Pancreas (tissue), 10 donors: ENCODE measurements at regions not wholly inside any gene's neighbourhood (a gene's known extent, or its start where the extent isn't known, plus 50 kb on each side); places are given as distances from the start of the nearest gene placed in this dataset.

Source experiments
- ATAC-seq, 4 donors: fragments of 200-7000 bp; cut with Tn5 transposase; one replicate each; pipeline versions ENCODE4 v1.8.0 to v1.9.1; 2020; ENCODE audit warnings: mild to moderate bottlenecking in 4 of 4, moderate library complexity in 4 of 4
- DNase-seq, 6 donors: peaks; one replicate each; pipeline ENCODE4 v3.0.0-alpha.2; 2020
- FAIRE-seq: peaks from 2 replicates; lab custom pipeline; 2012; peaks lifted over from hg19 to GRCh38; lab: Jason Lieb, UNC
- H3K27ac ChIP-seq, 4 donors: fragments of 200-600 bp; sonication (generic); 1 replicate in 3 of 4; 2 replicates in 1 of 4; pipeline versions ENCODE4 v1.5.0 to v1.8.0; 2020
- H3K27me3 ChIP-seq, 4 donors: fragments of 200-600 bp; one replicate each; pipeline ENCODE4 v1.8.0; 2021
- H3K36me3 ChIP-seq, 3 donors: fragments of 200-600 bp; sonication (generic) in 1 of 3; one replicate each; pipeline versions ENCODE4 v1.5.0 to v1.8.0; 2020 to 2021
- H3K4me1 ChIP-seq, 3 donors: fragments of 200-600 bp; one replicate each; pipeline ENCODE4 v1.8.0; 2021
- H3K4me3 ChIP-seq, 4 donors: fragments of 200-600 bp; sonication (generic) in 2 of 4; one replicate each; pipeline versions ENCODE4 v1.5.0 to v1.8.0; 2020 to 2021
- H3K9me3 ChIP-seq, 4 donors: fragments of 200-600 bp; one replicate each; pipeline ENCODE4 v1.8.0; 2021
- WGBS, 2 donors: extraction: QIAGEN DNeasy Blood & Tissue Kit; methylation state at CpG; one replicate each; pipeline ENCODE4 v1.1.7; 2013; 5-methylcytosine and 5-hydroxymethylcytosine counted together
- intact Hi-C, 3 donors: fragments of 100-400 bp; cut with DNase I; formaldehyde crosslinking; loops; one replicate each; pipeline versions ENCODE4 v1.11.1 to v1.14.2; 2022
- TF ChIP-seq, protein P1 (sequence below), 4 donors: fragments of 200-600 bp; sonication (generic) in 3 of 4; IDR thresholded peaks; one replicate each; pipeline versions ENCODE4 v1.5.0 to v1.8.0; 2021; ENCODE audit warnings: antibody characterized with exemption in 4 of 4
- donor health status: healthy with polysubstance abuse.
- donor health status: DM: no; HTN: no; CAD: no; lungs with moderate emphysema.
- donor health status: DM: no; HTN: no; CAD: no.
- donor health status: control.
- donor health status: control.
- donor health status: Bipolar disorder and iron deficiency.
- donor health status: DM: yes; HTN: yes; CAD: no.
- donor health status: DM: no; HTN: no; CAD: no.
- donor health status: DM: no; HTN: no; CAD: no.
- donor health status: DM: yes; HTN: yes; CAD: no.

DNA sequence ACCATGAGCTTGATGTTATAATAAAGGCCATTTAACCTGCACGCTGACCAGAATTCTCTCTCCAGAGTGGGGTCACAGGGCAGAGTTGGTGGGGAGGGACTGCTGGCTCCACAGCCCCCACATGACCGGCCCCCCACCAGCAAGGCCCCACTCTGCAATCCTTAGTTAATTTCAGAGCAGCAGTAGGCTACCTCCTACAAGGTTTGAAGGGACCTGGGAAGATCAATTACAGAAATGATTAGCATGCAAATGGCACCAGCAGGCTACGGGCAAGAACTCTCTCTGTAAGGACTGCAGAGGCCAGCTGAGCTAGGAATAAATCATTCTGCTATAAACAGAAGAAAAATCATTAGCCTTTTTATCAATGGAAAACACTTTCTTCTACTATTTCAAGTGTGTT is 135.3 kb downstream of the C1D start:
- TF ChIP-seq, protein P1, sequence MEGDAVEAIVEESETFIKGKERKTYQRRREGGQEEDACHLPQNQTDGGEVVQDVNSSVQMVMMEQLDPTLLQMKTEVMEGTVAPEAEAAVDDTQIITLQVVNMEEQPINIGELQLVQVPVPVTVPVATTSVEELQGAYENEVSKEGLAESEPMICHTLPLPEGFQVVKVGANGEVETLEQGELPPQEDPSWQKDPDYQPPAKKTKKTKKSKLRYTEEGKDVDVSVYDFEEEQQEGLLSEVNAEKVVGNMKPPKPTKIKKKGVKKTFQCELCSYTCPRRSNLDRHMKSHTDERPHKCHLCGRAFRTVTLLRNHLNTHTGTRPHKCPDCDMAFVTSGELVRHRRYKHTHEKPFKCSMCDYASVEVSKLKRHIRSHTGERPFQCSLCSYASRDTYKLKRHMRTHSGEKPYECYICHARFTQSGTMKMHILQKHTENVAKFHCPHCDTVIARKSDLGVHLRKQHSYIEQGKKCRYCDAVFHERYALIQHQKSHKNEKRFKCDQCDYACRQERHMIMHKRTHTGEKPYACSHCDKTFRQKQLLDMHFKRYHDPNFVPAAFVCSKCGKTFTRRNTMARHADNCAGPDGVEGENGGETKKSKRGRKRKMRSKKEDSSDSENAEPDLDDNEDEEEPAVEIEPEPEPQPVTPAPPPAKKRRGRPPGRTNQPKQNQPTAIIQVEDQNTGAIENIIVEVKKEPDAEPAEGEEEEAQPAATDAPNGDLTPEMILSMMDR (IDR thresholded peaks at IDR 0.05): no peak
- WGBS, 2 donors: 58 to 62% methylated on average over 3 of the region's 3 CpGs
- no peak overlapping the region for H3K4me3 ChIP-seq
- no peaks in the 10 kb centered on the region for H3K9me3 ChIP-seq
- H3K27ac ChIP-seq: no peak overlapping the region
- no peaks in the 10 kb centered on the region for H3K4me1 ChIP-seq
- FAIRE-seq (no peak), ATAC-seq (no peak), DNase-seq (no peak)
- no peaks in the 10 kb centered on the region for H3K27me3 ChIP-seq
- intact Hi-C loops: no loop called here
- no peaks in the 10 kb centered on the region for H3K36me3 ChIP-seq

DNA sequence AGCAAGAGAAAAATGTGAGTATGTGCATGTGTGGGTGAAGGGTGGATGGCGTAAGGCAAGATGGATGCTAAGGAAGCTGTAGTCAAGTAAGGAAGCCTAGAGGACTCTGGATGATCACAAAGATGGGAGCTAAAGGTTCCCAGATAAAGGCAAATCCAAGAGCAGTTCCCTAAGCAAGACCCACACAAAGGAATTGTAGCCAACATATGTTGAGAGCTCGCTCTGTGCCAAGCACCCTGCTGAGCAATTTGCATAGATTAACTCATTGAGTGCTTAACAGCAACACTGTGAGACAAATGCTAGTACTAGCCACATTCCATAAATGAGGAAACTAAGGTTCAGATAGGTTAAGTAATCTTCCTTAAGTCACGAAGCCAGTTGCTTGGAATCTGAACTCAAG is 132.6 kb downstream of the C1D start:
- DNase-seq: no peak
- H3K9me3 ChIP-seq: no peaks in the 10 kb centered on the region
- FAIRE-seq: no peak
- H3K4me1 ChIP-seq: no peaks in the 10 kb centered on the region
- TF ChIP-seq, protein P1 (IDR thresholded peaks at IDR 0.05): no peak
- WGBS, 2 donors: 55 to 57% methylated on average over 3 of the region's 3 CpGs
- ATAC-seq: no peak
- no peaks in the 10 kb centered on the region for H3K36me3 ChIP-seq
- no peak overlapping the region for H3K27ac ChIP-seq
- intact Hi-C loops: no loop called here
- H3K27me3 ChIP-seq: no peaks in the 10 kb centered on the region
- H3K4me3 ChIP-seq: no peak overlapping the region

DNA sequence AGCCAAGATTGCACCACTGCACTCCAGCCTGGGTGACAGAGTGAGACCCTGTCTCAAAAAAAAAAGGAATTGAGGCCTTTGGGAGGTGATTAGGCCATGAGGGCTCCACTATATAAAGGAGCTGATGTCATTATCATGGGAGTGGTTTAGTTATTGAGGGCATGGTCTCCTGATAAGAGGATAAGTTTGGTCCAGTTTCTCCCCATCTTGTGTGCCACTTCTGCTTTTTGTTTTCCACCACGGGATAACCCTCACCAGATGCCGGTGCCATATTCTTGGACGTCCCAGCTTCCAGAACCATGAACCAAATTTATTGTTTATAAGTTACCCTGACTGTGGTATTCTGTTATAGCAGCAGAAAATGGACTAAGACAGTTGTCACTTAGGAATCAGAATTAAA is 125.8 kb downstream of the C1D start:
- FAIRE-seq (no peak), ATAC-seq (no peak), DNase-seq (no peak)
- H3K4me1 ChIP-seq: no peaks in the 10 kb centered on the region
- H3K9me3 ChIP-seq: no peaks in the 10 kb centered on the region
- no peaks in the 10 kb centered on the region for H3K36me3 ChIP-seq
- intact Hi-C loops: no loop called here
- H3K4me3 ChIP-seq: no peak overlapping the region
- 89 to 98% methylated on average over 3 of the region's 3 CpGs for WGBS, 2 donors
- no peak overlapping the region for H3K27ac ChIP-seq
- no peaks in the 10 kb centered on the region for H3K27me3 ChIP-seq
- TF ChIP-seq, protein P1 (IDR thresholded peaks at IDR 0.05): no peak

DNA sequence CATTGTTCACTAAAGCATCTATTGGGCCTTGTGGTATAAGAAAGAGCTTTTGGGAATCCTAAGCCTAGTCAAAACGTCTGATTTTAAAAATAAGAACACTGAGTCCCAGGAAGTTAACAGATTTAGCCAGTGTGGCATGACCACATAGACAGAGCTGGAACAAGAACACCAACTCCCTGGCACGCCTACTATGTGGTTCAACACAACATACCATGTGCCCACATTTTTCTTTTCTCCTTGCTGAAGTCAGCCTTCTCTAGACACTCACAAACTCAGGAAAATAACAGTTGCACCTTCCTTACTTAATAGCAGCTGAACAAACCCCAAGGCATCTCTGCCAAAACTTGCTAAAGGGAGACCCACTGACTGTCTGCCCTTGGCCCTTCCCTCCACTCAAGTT is 124.8 kb downstream of the C1D start:
- no peak for DNase-seq
- Histone ChIP-seq H3K4me3 (no peak overlapping the region), H3K9me3 (no peaks in the 10 kb centered on the region), H3K27ac (no peak overlapping the region), H3K4me1 (no peaks in the 10 kb centered on the region), H3K27me3 (no peaks in the 10 kb centered on the region), H3K36me3 (no peaks in the 10 kb centered on the region)
- intact Hi-C loops: no loop called here
- no peak for FAIRE-seq
- TF ChIP-seq, protein P1 (IDR thresholded peaks at IDR 0.05): no peak
- WGBS, 2 donors: 50 to 61% methylated on average over 2 of the region's 2 CpGs
- no peak for ATAC-seq

DNA sequence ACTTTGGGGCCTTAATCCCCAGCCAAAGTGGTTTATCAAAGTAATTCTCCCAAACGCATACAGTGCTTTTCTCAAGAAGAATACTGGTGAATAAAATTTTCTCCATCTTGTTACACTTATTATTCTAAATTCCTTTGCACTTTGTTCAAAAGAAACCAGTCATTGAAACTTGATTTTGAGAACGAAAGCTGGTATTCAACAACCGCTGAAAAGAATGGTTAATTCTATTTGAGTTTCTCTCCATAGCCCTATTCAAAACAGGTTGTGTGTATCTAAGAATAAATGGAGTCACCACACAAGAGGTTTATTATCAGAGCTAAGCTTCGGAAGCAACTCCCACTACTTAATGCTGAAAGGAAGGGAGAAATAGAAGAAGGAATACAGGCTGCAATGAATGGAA is 117.7 kb downstream of the C1D start:
- no peaks in the 10 kb centered on the region for H3K27me3 ChIP-seq
- DNase-seq (no peak), ATAC-seq (no peak), FAIRE-seq (no peak)
- H3K36me3 ChIP-seq: no peaks in the 10 kb centered on the region
- no peaks in the 10 kb centered on the region for H3K4me1 ChIP-seq
- intact Hi-C loops: no loop called here
- H3K4me3 ChIP-seq: no peak overlapping the region
- TF ChIP-seq, protein P1 (IDR thresholded peaks at IDR 0.05): no peak
- no peaks in the 10 kb centered on the region for H3K9me3 ChIP-seq
- 71 to 80% methylated on average over 4 of the region's 4 CpGs for WGBS, 2 donors
- H3K27ac ChIP-seq: no peak overlapping the region
